OCI-LY3 (cell line): ENCODE measurements at regions not wholly inside any gene's neighbourhood (a gene's known extent, or its start where the extent isn't known, plus 50 kb on each side); places are given as distances from the start of the nearest gene placed in this dataset.

Experiments
- H2AFZ ChIP-seq: fragments of 200-600, 300-600 bp; shearing (Covaris generic); 2 replicates; pipeline ENCODE4 v1.6.0; 2014; ENCODE audit warnings: antibody characterized with exemption, low read depth, low read length
- H3K27ac ChIP-seq: fragments of 200-600, 300-600 bp; sonication (generic); 2 replicates; pipeline ENCODE4 v1.5.1; 2014; ENCODE audit warnings: mild to moderate bottlenecking, low read length, moderate library complexity, mixed read lengths
- H3K27me3 ChIP-seq: fragments of 200-600, 300-600 bp; sonication (generic); 2 replicates; pipeline ENCODE4 v1.6.1; 2014; ENCODE audit warnings: low read depth, low read length, mixed read lengths
- H3K36me3 ChIP-seq: fragments of 200-600, 300-600 bp; sonication (generic); replicated peaks from 2 replicates; pipeline ENCODE3; 2014; ENCODE audit warnings: low read depth, low read length, mixed read lengths
- H3K4me1 ChIP-seq: fragments of 300-600, 200-600 bp; sonication (generic); 2 replicates; pipeline ENCODE4 v1.6.1; 2014; ENCODE audit warnings: low read length, mixed read lengths
- H3K4me2 ChIP-seq: fragments of 200-600, 300-600 bp; sonication (generic); 2 replicates; pipeline ENCODE4 v1.6.1; 2014; ENCODE audit warnings: low read length, mixed read lengths
- H3K4me3 ChIP-seq: fragments of 300-600, 200-600 bp; sonication (generic); 2 replicates; pipeline ENCODE4 v1.5.1; 2014; ENCODE audit warnings: antibody characterized with exemption, mild to moderate bottlenecking, low read length, moderate library complexity
- H3K79me2 ChIP-seq: fragments of 300-600, 200-600 bp; shearing (Covaris generic); 2 replicates; pipeline ENCODE4 v1.6.1; 2014; ENCODE audit warnings: mild to moderate bottlenecking, low read length, mixed read lengths
- H3K9ac ChIP-seq: fragments of 300-600, 200-600 bp; shearing (Covaris generic); 2 replicates; pipeline ENCODE4 v1.6.0; 2014; ENCODE audit warnings: mild to moderate bottlenecking, low read length, moderate library complexity
- H3K9me3 ChIP-seq: fragments of 200-600, 300-600 bp; shearing (Covaris generic); 2 replicates; pipeline ENCODE4 v1.6.1; 2014; ENCODE audit warnings: low read length, mixed read lengths; ENCODE audit not compliant: insufficient read depth
- H4K20me1 ChIP-seq: fragments of 200-600, 300-600 bp; sonication (generic); 2 replicates; pipeline ENCODE4 v1.6.1; 2016; ENCODE audit warnings: low read length, mixed read lengths; ENCODE audit not compliant: insufficient read depth
- EZH2phosphoT487 ChIP-seq: fragments of 200-600 bp; shearing (Covaris generic); IDR thresholded peaks from 2 replicates; pipeline ENCODE4 v1.6.1; 2018; ENCODE audit warnings: antibody characterized with exemption, mixed run types, low read depth
- TF ChIP-seq, protein P1 (sequence below): fragments of 200-600, 300-600 bp; sonication (generic); IDR thresholded peaks from 2 replicates; pipeline ENCODE4 v1.5.1; 2014; ENCODE audit warnings: antibody characterized with exemption, low read length, low read depth

- no peaks in the 10 kb centered on the region for H4K20me1 ChIP-seq
- H3K9me3 ChIP-seq: no peaks in the 10 kb centered on the region
- no peak overlapping the region for H2AFZ ChIP-seq
- H3K4me1 ChIP-seq: no peaks in the 10 kb centered on the region
- H3K4me3 ChIP-seq: no peak overlapping the region
- H3K4me2 ChIP-seq: no peak overlapping the region
- TF ChIP-seq EZH2phosphoT487: no peak
- TF ChIP-seq, protein P1, sequence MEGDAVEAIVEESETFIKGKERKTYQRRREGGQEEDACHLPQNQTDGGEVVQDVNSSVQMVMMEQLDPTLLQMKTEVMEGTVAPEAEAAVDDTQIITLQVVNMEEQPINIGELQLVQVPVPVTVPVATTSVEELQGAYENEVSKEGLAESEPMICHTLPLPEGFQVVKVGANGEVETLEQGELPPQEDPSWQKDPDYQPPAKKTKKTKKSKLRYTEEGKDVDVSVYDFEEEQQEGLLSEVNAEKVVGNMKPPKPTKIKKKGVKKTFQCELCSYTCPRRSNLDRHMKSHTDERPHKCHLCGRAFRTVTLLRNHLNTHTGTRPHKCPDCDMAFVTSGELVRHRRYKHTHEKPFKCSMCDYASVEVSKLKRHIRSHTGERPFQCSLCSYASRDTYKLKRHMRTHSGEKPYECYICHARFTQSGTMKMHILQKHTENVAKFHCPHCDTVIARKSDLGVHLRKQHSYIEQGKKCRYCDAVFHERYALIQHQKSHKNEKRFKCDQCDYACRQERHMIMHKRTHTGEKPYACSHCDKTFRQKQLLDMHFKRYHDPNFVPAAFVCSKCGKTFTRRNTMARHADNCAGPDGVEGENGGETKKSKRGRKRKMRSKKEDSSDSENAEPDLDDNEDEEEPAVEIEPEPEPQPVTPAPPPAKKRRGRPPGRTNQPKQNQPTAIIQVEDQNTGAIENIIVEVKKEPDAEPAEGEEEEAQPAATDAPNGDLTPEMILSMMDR: no peak
- H3K27me3 ChIP-seq: no peaks in the 10 kb centered on the region
- no peaks in the 10 kb centered on the region for H3K36me3 ChIP-seq
- no peak overlapping the region for H3K27ac ChIP-seq
- H3K79me2 ChIP-seq: no peaks in the 10 kb centered on the region
- H3K9ac ChIP-seq: no peak overlapping the region
These were observed 94.0 kb upstream of the RBPJ start for GRCh38 chr4:26226629-26227376.

DNA sequence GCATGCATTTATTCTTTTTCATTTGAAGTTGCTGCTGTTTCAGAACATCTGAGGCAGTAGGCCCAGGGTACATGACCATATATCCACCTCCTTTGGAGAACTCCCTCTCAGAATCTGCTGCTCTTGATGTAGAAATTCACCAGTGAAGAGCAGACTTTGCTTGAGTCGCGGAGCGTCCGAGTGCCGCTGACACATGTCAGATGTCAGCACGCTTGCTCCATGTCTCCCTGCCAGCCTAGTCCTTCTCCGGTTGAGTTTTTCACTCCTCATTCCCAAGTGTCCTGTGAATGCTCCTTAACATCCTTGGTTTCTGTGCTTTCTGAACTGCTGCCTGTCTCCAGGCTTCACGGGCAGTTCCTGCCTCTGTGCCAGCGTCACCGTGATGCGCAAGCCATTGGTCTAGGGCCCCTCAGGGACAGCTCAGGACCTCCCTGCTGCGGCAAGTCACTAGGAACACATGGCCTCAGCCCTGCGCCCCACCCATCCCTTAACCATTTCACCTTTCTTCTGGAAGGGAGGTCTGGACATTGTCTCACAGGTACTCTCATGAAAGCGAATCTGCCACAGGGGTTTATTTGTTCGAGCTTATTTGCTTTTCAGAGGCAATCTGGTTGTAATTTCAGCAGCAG lies 93.1 kb upstream of the RBPJ start:
- H3K36me3 ChIP-seq: no peaks in the 10 kb centered on the region
- no peaks in the 10 kb centered on the region for H3K79me2 ChIP-seq
- H3K4me2 ChIP-seq: no peak overlapping the region
- H3K9me3 ChIP-seq: no peaks in the 10 kb centered on the region
- TF ChIP-seq, protein P1: no peak
- TF ChIP-seq EZH2phosphoT487: no peak
- no peak overlapping the region for H3K27ac ChIP-seq
- no peaks in the 10 kb centered on the region for H3K27me3 ChIP-seq
- H2AFZ ChIP-seq: no peak overlapping the region
- H4K20me1 ChIP-seq: no peaks in the 10 kb centered on the region
- no peak overlapping the region for H3K9ac ChIP-seq
- H3K4me3 ChIP-seq: no peak overlapping the region
- H3K4me1 ChIP-seq: peaks cover 3% of the 10 kb centered on the region

DNA sequence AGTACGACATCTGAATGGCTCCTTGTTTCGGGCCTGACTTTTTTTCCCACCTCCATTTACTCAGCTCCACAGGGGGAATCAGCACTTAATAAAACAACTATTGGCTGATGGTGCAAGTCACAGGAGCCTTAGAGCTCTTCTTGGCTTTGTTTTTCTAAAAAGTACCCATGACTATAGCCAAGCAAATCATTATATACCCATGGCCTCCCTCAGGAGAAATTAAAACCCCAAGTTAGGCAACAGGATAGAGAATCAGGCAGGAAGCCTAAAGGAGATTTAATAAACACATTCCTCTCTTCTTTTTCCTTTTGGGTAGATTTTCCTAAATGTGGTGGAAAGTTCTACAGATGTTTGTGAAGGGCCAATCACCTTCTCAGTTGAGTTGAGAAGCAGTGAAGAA lies 91.9 kb upstream of the RBPJ start:
- H3K4me2 ChIP-seq: no peak overlapping the region
- H3K9me3 ChIP-seq: no peaks in the 10 kb centered on the region
- H3K27me3 ChIP-seq: no peaks in the 10 kb centered on the region
- TF ChIP-seq EZH2phosphoT487: no peak
- TF ChIP-seq, protein P1: no peak
- no peak overlapping the region for H3K9ac ChIP-seq
- H4K20me1 ChIP-seq: no peaks in the 10 kb centered on the region
- no peaks in the 10 kb centered on the region for H3K79me2 ChIP-seq
- no peaks in the 10 kb centered on the region for H3K36me3 ChIP-seq
- H3K4me1 ChIP-seq: peaks cover 14% of the 10 kb centered on the region
- no peak overlapping the region for H2AFZ ChIP-seq
- no peak overlapping the region for H3K4me3 ChIP-seq
- H3K27ac ChIP-seq: no peak overlapping the region

DNA sequence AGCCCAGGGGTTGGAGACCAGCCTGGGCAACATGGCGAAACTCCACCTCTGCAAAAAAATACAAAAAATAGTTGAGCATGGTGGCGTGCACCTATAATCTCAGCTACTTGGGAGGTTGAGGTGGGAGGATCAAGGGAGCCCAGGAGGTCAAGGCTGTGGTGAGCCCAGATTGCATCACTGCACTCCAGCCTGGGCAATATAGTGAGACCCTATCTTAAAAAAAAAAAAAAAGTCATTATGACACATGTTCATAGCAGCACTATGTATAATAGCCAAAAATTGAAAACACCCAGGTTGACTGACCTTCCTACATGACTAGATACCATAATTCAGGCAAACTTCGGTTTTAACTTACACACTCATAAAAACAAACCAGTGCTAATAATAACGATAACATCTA lies 90.8 kb upstream of the RBPJ start:
- Histone ChIP-seq H3K9me3 (no peaks in the 10 kb centered on the region), H3K27me3 (no peaks in the 10 kb centered on the region)

More for the DNA sequence above, 90.8 kb upstream of the RBPJ start:
- Histone ChIP-seq H3K9ac (no peak overlapping the region), H3K4me3 (no peak overlapping the region), H2AFZ (no peak overlapping the region), H3K36me3 (no peaks in the 10 kb centered on the region), H4K20me1 (no peaks in the 10 kb centered on the region), H3K27ac (no peak overlapping the region), H3K79me2 (no peaks in the 10 kb centered on the region), H3K4me1 (peaks cover 20% of the 10 kb centered on the region), H3K4me2 (no peak overlapping the region)
- TF ChIP-seq EZH2phosphoT487: no peak
- TF ChIP-seq, protein P1: no peak
